Kidney epithelial cell (primary cell): ENCODE measurements at regions not wholly inside any gene's neighbourhood (a gene's known extent, or its start where the extent isn't known, plus 50 kb on each side); places are given as distances from the start of the nearest gene placed in this dataset.
"Not testable (repeated sequence)": the region's sequence is repeated elsewhere in the genome, so short reads cannot be mapped to it uniquely, and the experiment has no call there.

Experiments used
- DNase-seq: peaks from one replicate; pipeline ENCODE4 v3.0.0-alpha.2; 2010; ENCODE audit warnings: low read depth
- H3K27me3 ChIP-seq: 2 replicates; pipeline ENCODE4 v1.6.0; 2011; ENCODE audit warnings: low read length; ENCODE audit not compliant: control insufficient read depth, insufficient read depth
- H3K36me3 ChIP-seq: 2 replicates; pipeline ENCODE4 v1.5.1; 2011; ENCODE audit warnings: low read length; ENCODE audit not compliant: control insufficient read depth, insufficient read depth
- H3K4me3 ChIP-seq: 2 replicates; pipeline ENCODE4 v1.5.1; 2011; ENCODE audit warnings: low read depth, mild to moderate bottlenecking, control low read depth, low read length
- TF ChIP-seq, protein P1 (sequence below): IDR thresholded peaks from 2 replicates; pipeline ENCODE4 v1.5.1; 2011; ENCODE audit warnings: mild to moderate bottlenecking, moderate library complexity, low read length, control low read depth, inconsistent platforms; ENCODE audit not compliant: insufficient read depth, poor library complexity, severe bottlenecking

DNA sequence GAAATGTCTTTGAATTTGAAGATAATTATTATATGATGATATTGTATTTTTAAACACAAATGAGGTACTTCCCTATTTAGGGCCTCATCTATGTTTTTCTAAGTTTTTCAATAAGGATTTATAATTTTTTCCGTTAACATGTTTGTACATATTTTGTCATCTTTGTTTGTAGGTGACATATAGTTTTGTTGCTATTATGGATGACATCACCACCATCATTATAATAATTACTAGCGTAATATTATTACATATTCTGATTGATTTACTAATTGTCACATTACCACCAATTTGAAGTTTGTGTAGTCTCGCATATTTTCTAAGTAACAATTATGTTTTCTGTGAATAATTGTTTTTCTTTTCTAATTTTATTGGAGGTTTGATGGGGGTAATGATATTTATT is 147.2 kb upstream of the DAAM1 start:
- TF ChIP-seq, protein P1, sequence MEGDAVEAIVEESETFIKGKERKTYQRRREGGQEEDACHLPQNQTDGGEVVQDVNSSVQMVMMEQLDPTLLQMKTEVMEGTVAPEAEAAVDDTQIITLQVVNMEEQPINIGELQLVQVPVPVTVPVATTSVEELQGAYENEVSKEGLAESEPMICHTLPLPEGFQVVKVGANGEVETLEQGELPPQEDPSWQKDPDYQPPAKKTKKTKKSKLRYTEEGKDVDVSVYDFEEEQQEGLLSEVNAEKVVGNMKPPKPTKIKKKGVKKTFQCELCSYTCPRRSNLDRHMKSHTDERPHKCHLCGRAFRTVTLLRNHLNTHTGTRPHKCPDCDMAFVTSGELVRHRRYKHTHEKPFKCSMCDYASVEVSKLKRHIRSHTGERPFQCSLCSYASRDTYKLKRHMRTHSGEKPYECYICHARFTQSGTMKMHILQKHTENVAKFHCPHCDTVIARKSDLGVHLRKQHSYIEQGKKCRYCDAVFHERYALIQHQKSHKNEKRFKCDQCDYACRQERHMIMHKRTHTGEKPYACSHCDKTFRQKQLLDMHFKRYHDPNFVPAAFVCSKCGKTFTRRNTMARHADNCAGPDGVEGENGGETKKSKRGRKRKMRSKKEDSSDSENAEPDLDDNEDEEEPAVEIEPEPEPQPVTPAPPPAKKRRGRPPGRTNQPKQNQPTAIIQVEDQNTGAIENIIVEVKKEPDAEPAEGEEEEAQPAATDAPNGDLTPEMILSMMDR: no peak

DNA sequence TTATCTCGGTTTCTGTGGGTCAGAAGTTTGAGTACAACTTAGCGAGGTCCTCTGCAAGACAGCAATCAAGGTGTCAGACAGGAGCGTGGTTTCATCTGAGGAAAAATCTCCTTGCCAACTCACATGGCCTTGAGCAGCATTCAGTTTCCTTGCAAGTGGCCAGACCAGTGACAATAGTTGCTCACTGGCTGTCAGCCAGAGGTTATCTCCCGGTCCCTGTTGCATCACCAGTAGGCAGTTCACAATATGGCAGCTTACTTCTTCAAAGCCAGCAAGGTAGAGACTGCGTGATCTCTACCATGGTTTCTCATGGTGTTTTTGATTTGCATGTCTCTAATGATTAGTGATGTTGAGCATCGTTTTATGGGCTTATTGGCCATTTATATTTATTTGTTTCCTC is 143.8 kb upstream of the DAAM1 start:
- TF ChIP-seq, protein P1: no peak
- H3K36me3 ChIP-seq: no peaks in the 10 kb centered on the region
- DNase-seq: no peak
- no peak overlapping the region for H3K4me3 ChIP-seq
- no peaks in the 10 kb centered on the region for H3K27me3 ChIP-seq

More for the DNA sequence above, 147.2 kb upstream of the DAAM1 start:
- Histone ChIP-seq H3K36me3 (no peaks in the 10 kb centered on the region), H3K4me3 (no peak overlapping the region), H3K27me3 (no peaks in the 10 kb centered on the region)
- no peak for DNase-seq

DNA sequence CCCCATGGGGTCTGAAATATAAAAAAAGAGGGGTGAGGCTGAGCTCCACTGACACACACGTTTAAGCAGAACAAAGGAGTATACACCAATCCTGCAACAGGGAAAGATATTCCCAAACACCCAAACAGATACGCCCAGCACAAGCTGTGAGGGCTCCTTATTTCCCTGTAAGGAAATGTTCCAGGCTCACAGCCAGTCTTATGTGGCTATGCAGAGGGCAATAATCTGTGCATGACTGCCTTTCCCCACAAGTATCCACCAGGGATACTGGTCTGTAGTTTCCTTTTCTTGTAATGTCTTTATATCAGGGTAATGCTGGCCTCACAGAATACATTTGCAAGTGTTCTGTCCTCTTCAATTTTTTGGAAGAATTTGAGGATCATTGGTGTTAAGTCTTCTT is 141.7 kb upstream of the DAAM1 start:
- DNase-seq: peak; percentile 34
- TF ChIP-seq, protein P1: no peak
- Histone ChIP-seq H3K4me3 (no peak overlapping the region), H3K27me3 (no peaks in the 10 kb centered on the region), H3K36me3 (no peaks in the 10 kb centered on the region)

DNA sequence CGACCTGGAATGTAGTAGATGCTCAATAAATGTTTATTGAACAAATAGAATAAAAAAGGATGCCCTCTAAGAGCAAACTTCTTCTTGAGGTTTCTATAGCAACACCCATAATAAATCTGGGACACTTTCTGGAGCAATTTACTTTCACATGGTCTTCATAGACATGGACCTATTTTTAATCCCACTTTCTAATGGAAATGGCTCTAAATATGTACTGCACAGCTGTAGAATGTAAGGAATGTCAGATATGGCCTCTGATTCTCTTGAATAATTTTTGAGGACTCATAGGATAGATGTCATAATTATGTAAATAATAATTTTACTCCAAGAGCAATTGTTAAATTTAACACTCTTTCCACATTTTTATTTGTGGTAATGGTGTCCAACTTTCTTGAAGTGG is 133.5 kb upstream of the DAAM1 start:
- no peaks in the 10 kb centered on the region for H3K27me3 ChIP-seq
- no peaks in the 10 kb centered on the region for H3K36me3 ChIP-seq
- H3K4me3 ChIP-seq: no peak overlapping the region
- DNase-seq: no peak
- TF ChIP-seq, protein P1: no peak

DNA sequence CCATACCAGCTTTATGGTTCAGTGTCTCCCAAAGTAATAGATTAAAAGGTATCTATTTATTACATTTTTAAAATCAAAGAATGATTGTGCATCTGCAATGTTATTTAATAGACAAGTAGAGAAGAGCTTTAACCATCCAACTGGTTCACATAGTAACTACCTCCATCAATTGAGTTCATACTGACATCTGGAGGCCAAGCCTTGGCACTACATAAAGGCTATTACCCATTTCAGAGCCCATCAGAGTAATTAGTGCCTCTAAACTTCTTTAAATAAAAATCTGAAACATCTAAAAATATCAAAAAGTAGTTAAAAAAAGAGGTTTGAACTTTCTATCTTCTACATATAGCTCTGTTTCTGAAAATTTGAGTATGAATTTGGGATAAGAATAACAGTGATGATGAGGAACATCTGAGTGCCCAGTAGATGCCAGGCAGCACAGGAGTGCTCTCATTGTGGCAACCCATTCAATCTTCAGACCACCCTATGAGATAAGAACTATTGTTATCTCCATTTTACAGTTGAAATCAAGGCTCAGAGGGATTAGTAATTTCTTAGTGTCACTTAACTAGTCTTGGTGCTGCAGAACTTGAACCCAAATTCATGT is 132.9 kb upstream of the DAAM1 start:
- Histone ChIP-seq H3K27me3 (no peaks in the 10 kb centered on the region), H3K36me3 (no peaks in the 10 kb centered on the region), H3K4me3 (no peak overlapping the region)
- TF ChIP-seq, protein P1: peak; percentile 79
- no peak for DNase-seq

DNA sequence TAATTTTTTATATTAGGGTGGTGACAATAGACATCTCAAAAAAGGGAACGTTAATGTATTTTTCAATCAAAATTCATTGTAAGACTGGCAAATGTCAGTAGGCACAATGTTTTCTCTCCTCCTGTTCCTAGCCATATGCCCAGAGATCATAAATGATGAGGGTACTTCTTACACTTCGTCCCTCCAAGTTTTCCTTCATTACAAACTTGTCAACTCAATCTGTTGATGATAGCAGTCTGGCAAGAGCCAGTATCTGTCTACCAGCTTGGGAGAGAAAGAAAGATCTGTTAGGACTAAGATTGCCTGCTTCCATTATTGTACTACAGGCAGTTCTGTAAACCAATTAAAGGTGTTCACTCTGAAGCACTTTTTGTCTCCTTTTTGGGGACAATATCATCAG is 130.9 kb upstream of the DAAM1 start:
- no peaks in the 10 kb centered on the region for H3K36me3 ChIP-seq
- TF ChIP-seq, protein P1: no peak
- no peak overlapping the region for H3K4me3 ChIP-seq
- DNase-seq: no peak
- H3K27me3 ChIP-seq: no peaks in the 10 kb centered on the region

DNA sequence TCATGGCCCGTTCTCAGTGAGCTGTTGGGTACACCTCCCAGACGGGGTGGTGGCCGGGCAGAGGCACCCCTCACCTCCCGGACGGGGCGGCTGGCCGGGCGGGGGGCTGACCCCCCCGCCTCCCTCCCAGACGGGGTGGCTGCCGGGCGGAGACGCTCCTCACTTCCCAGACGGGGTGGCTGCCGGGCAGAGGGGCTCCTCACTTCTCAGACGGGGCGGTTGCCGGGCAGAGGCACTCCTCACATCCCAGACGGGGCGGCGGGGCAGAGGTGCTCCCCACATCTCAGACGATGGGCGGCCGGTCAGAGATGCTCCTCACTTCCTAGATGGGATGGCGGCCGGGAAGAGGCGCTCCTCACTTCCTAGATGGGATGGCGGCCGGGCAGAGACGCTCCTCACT is 129.7 kb upstream of the DAAM1 start:
- not testable (repeated sequence) for H3K36me3 ChIP-seq, H3K27me3 ChIP-seq

More for the DNA sequence above, 129.7 kb upstream of the DAAM1 start:
- not testable (repeated sequence) for DNase-seq, H3K4me3 ChIP-seq
